ENCODE measurements at regions not wholly inside any gene's neighbourhood (a gene's known extent, or its start where the extent isn't known, plus 50 kb on each side); places are given as distances from the start of the nearest gene placed in this dataset.

DNA sequence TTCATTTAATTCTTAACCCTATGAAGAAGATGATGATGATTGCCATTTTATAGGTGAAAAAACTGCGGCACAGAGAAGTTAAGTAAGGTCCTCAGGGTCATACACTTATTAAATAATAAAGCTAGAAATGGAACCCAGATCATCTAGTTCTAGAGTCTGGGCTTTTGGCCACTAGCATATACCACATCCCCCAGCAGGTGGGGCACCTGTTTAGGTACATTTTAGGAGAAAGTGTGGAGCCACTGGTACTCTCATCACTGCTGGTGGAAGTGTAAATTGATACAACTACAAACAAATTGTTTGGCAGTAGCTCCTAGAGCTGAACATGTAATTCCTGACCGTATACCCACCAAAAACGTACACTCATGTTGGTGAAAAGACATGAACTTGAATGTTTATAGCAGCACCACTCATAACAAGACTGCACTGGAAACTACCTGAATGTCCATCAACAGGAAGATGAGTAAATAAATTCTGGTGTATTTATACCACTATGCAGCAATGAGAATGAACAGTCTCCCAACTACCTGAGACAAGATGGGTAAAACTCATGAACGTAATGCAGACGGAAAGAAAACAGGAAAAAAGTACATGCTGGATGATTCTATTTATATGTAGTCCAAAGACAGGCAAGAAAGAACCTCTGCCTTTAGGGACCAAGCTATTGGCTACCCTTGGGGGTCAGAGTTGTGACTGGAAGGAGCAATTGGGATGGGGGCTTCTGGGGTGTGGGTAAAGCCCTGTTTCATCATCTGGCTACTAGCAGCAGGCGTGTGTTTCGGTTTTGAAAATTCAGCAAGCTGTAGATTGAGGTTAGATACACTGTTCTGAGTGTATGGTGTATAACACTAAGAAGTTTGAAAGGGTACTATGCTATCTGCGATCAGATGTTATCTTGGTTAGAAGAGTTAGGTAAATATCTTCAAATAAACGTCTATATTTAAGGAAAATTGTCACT lies 72.3 kb upstream of the ADGRG2 start:
- Histone ChIP-seq H3K4me1 (no peaks in the 10 kb centered on the region), H3K9me3 (no peaks in the 10 kb centered on the region), H3K27ac (no peak overlapping the region; a peak in 1 of 6 replicates), H3K4me3 (no peak overlapping the region), H3K4me2 (no peak overlapping the region)
- no peak for ATAC-seq
- ChIA-PET POLR2A (no interaction called here), CTCF (interaction anchor here (1.6 kb wide), 1 partner anchor 9 kb away, joined by 4 read pairs; no protein-coding TSS in a partner anchor)
- no peak for FAIRE-seq
- WGBS (ENCODE audit: missing lambda C conversion rate) = 62% methylated on average over 9 of the region's 9 CpGs
- no peak for TF ChIP-seq CBX8 (IDR thresholded peaks at IDR 0.05)
- TF ChIP-seq NPAS2 (CRISPR knock-in tag; IDR thresholded peaks at IDR 0.05; ENCODE audit: borderline replicate concordance) = no peak
- TF ChIP-seq HOXA7 (CRISPR knock-in tag; IDR thresholded peaks at IDR 0.05) = no peak
- TF ChIP-seq POLR2AphosphoS2 (conservative IDR thresholded peaks at IDR 0.05; ENCODE audit: low read length) = no peak
- TF ChIP-seq, protein P1, sequence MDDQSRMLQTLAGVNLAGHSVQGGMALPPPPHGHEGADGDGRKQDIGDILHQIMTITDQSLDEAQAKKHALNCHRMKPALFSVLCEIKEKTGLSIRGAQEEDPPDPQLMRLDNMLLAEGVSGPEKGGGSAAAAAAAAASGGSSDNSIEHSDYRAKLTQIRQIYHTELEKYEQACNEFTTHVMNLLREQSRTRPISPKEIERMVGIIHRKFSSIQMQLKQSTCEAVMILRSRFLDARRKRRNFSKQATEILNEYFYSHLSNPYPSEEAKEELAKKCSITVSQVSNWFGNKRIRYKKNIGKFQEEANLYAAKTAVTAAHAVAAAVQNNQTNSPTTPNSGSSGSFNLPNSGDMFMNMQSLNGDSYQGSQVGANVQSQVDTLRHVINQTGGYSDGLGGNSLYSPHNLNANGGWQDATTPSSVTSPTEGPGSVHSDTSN (IDR thresholded peaks at IDR 0.05) = no peak
- no peak for TF ChIP-seq EHF (CRISPR knock-in tag; IDR thresholded peaks at IDR 0.05)
- no peak for TF ChIP-seq MAZ (IDR thresholded peaks at IDR 0.05; ENCODE audit: borderline replicate concordance, low read depth, low read length)
- TF ChIP-seq ZSCAN20 (CRISPR knock-in tag; IDR thresholded peaks at IDR 0.05) = no peak
- TF ChIP-seq, protein P2, sequence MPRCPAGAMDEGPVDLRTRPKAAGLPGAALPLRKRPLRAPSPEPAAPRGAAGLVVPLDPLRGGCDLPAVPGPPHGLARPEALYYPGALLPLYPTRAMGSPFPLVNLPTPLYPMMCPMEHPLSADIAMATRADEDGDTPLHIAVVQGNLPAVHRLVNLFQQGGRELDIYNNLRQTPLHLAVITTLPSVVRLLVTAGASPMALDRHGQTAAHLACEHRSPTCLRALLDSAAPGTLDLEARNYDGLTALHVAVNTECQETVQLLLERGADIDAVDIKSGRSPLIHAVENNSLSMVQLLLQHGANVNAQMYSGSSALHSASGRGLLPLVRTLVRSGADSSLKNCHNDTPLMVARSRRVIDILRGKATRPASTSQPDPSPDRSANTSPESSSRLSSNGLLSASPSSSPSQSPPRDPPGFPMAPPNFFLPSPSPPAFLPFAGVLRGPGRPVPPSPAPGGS (IDR thresholded peaks at IDR 0.05) = no peak
- TF ChIP-seq FOSL2 (IDR thresholded peaks at IDR 0.05) = no peak
- no peak for TF ChIP-seq FOSL2 (CRISPR knock-in tag; IDR thresholded peaks at IDR 0.05)
- TF ChIP-seq, protein P3, sequence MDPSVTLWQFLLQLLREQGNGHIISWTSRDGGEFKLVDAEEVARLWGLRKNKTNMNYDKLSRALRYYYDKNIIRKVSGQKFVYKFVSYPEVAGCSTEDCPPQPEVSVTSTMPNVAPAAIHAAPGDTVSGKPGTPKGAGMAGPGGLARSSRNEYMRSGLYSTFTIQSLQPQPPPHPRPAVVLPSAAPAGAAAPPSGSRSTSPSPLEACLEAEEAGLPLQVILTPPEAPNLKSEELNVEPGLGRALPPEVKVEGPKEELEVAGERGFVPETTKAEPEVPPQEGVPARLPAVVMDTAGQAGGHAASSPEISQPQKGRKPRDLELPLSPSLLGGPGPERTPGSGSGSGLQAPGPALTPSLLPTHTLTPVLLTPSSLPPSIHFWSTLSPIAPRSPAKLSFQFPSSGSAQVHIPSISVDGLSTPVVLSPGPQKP (IDR thresholded peaks at IDR 0.05; ENCODE audit: low read depth, low read length) = no peak
- TF ChIP-seq BHLHE40 (IDR thresholded peaks at IDR 0.05; ENCODE audit: low read depth, low read length) = no peak
- TF ChIP-seq, protein P4, sequence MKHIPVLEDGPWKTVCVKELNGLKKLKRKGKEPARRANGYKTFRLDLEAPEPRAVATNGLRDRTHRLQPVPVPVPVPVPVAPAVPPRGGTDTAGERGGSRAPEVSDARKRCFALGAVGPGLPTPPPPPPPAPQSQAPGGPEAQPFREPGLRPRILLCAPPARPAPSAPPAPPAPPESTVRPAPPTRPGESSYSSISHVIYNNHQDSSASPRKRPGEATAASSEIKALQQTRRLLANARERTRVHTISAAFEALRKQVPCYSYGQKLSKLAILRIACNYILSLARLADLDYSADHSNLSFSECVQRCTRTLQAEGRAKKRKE (CRISPR knock-in tag; IDR thresholded peaks at IDR 0.05; ENCODE audit: low read depth) = no peak
- TF ChIP-seq SMC3 (IDR thresholded peaks at IDR 0.05) = no peak
- TF ChIP-seq, protein P5, sequence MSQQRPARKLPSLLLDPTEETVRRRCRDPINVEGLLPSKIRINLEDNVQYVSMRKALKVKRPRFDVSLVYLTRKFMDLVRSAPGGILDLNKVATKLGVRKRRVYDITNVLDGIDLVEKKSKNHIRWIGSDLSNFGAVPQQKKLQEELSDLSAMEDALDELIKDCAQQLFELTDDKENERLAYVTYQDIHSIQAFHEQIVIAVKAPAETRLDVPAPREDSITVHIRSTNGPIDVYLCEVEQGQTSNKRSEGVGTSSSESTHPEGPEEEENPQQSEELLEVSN (IDR thresholded peaks at IDR 0.05; ENCODE audit: borderline replicate concordance, low read depth) = no peak
- TF ChIP-seq ZFP36 (IDR thresholded peaks at IDR 0.05; ENCODE audit: borderline replicate concordance, partially characterized antibody) = no peak
- TF ChIP-seq HOXB5 (CRISPR knock-in tag; IDR thresholded peaks at IDR 0.05) = no peak
- no peak for TF ChIP-seq CBX2 (IDR thresholded peaks at IDR 0.05; ENCODE audit: borderline replicate concordance, low read depth)
- no peak for DNase-seq (ENCODE audit: low read depth in 1 of 2, low spot score in 1 of 2)

DNA sequence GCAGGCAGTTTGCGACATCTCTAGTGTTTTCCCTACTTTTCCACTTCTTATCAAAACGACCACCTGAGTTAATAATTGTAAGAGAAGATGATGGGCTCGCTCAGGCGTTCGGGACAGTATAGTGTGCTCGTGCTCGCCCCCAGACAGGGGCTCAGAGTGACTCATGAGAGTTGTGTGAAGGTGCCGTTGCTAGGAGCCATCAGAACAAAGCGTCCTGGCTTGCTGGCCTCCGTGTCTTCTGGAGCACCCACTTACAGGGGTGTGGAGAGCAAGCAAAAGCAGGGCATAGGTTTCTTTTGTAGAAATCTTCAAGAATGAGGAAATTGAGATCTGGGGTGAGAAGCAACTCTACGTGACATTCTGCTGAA lies 73.0 kb upstream of the ADGRG2 start:
- H3K9me3 ChIP-seq = no peaks in the 10 kb centered on the region
- no peaks in the 10 kb centered on the region for H3K4me1 ChIP-seq
- H3K4me2 ChIP-seq = no peak overlapping the region
- TF ChIP-seq, protein P3 (IDR thresholded peaks at IDR 0.05; ENCODE audit: low read depth, low read length) = no peak
- TF ChIP-seq BHLHE40 (IDR thresholded peaks at IDR 0.05; ENCODE audit: low read depth, low read length) = no peak
- TF ChIP-seq GATA3 (IDR thresholded peaks at IDR 0.05; ENCODE audit: borderline replicate concordance) = no peak
- no peak for TF ChIP-seq NR3C1 (IDR thresholded peaks at IDR 0.05)
- no peak for TF ChIP-seq HOXB5 (CRISPR knock-in tag; IDR thresholded peaks at IDR 0.05)
- TF ChIP-seq RARB (CRISPR knock-in tag; IDR thresholded peaks at IDR 0.05) = no peak
- TF ChIP-seq MYC (IDR thresholded peaks at IDR 0.05; ENCODE audit: borderline replicate concordance, low read length) = no peak
- no peak for TF ChIP-seq TP53 (CRISPR knock-in tag; IDR thresholded peaks at IDR 0.05)
- TF ChIP-seq, protein P6, sequence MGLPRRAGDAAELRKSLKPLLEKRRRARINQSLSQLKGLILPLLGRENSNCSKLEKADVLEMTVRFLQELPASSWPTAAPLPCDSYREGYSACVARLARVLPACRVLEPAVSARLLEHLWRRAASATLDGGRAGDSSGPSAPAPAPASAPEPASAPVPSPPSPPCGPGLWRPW (IDR thresholded peaks at IDR 0.05) = no peak
- no peak overlapping the region; a peak in 1 of 6 replicates for H3K27ac ChIP-seq
- WGBS (ENCODE audit: missing lambda C conversion rate) = 34% methylated on average over 11 of the region's 11 CpGs
- ATAC-seq = no peak
- no peak for FAIRE-seq
- ChIA-PET POLR2A (no interaction called here), CTCF (interaction anchor here (1.6 kb wide), 1 partner anchor 10 kb away, joined by 4 read pairs; no protein-coding TSS in a partner anchor)
- H3K4me3 ChIP-seq = no peak overlapping the region
- no peak for DNase-seq (ENCODE audit: low read depth in 1 of 2, low spot score in 1 of 2)
